Spinal cord (tissue), 9 donors: ENCODE measurements at regions not wholly inside any gene's neighbourhood (a gene's known extent, or its start where the extent isn't known, plus 50 kb on each side); places are given as distances from the start of the nearest gene placed in this dataset.
"Not testable (repeated sequence)": the region's sequence is repeated elsewhere in the genome, so short reads cannot be mapped to it uniquely, and the experiment has no call there.

Experiments
- DNase-seq, 6 donors: peaks; one replicate each; pipeline versions ENCODE4 v3.0.0 to v3.0.0-alpha.2; 2013 to 2015; ENCODE audit warnings: low spot score in 6 of 6, low read depth in 4 of 6
- H3K27ac ChIP-seq: one replicate; pipeline ENCODE4 v1.5.1; 2013; ENCODE audit warnings: low read depth, low read length, control low read depth
- H3K27me3 ChIP-seq: one replicate; pipeline ENCODE4 v1.6.1; 2013; ENCODE audit warnings: low read length; ENCODE audit not compliant: control insufficient read depth, insufficient read depth
- H3K36me3 ChIP-seq: one replicate; pipeline ENCODE4 v1.6.1; 2013; ENCODE audit warnings: low read length; ENCODE audit not compliant: control insufficient read depth, insufficient read depth
- H3K4me1 ChIP-seq: one replicate; pipeline ENCODE4 v1.6.1; 2013; ENCODE audit warnings: low read length; ENCODE audit not compliant: control insufficient read depth, insufficient read depth
- H3K4me3 ChIP-seq: one replicate; pipeline ENCODE4 v1.5.1; 2013; ENCODE audit warnings: low read depth, low read length, control low read depth
- H3K9me3 ChIP-seq: one replicate; pipeline ENCODE4 v1.6.1; 2013; ENCODE audit warnings: low read length; ENCODE audit not compliant: control insufficient read depth, insufficient read depth
- WGBS: methylation state at CpG from one replicate; pipeline ENCODE4 v1.1.5; 2013; ENCODE audit warnings: missing lambda C conversion rate; ENCODE audit not compliant: insufficient coverage; 5-methylcytosine and 5-hydroxymethylcytosine counted together
- donor health status: healthy.

GRCh38 chr5:42259914-42260313 is 163.3 kb upstream of the GHR start:
- H3K36me3 ChIP-seq, H3K4me3 ChIP-seq, H3K4me1 ChIP-seq, H3K9me3 ChIP-seq, DNase-seq, H3K27ac ChIP-seq, H3K27me3 ChIP-seq: not testable (repeated sequence)
- 95% methylated on average over 11 of the region's 12 CpGs for whole genome bisulfite sequencing

- H3K36me3 ChIP-seq = no peaks in the 10 kb centered on the region
- DNase-seq = no peak
- H3K4me1 ChIP-seq = no peaks in the 10 kb centered on the region
- H3K4me3 ChIP-seq = no peak overlapping the region
- H3K9me3 ChIP-seq = no peaks in the 10 kb centered on the region
- no peaks in the 10 kb centered on the region for H3K27me3 ChIP-seq
- no peak overlapping the region for H3K27ac ChIP-seq
Measured at GRCh38 chr5:42267091-42267490, 156.1 kb upstream of the GHR start.

GRCh38 chr5:42268170-42268569 is 155.1 kb upstream of the GHR start:
- 100% methylated on average over 1 of the region's 1 CpG for WGBS
- H3K27me3 ChIP-seq, H3K27ac ChIP-seq, H3K36me3 ChIP-seq, DNase-seq, H3K9me3 ChIP-seq, H3K4me3 ChIP-seq, H3K4me1 ChIP-seq: not testable (repeated sequence)

- Histone ChIP-seq H3K27ac (no peak overlapping the region), H3K27me3 (no peaks in the 10 kb centered on the region), H3K36me3 (no peaks in the 10 kb centered on the region), H3K4me3 (no peak overlapping the region), H3K4me1 (no peaks in the 10 kb centered on the region), H3K9me3 (no peaks in the 10 kb centered on the region)
- DNase-seq = no peak
- WGBS = no CpG with 5 or more reads among the region's 2 CpGs
Measured at GRCh38 chr5:42268630-42269029, 154.6 kb upstream of the GHR start.

- 14% methylated on average over 1 of the region's 2 CpGs for WGBS
Measured at GRCh38 chr5:42270771-42271170, 152.5 kb upstream of the GHR start.

GRCh38 chr5:42274913-42275312 is 148.3 kb upstream of the GHR start:
- no peak for DNase-seq
- Histone ChIP-seq H3K27ac (no peak overlapping the region), H3K9me3 (no peaks in the 10 kb centered on the region), H3K27me3 (no peaks in the 10 kb centered on the region), H3K4me1 (no peaks in the 10 kb centered on the region), H3K4me3 (no peak overlapping the region), H3K36me3 (no peaks in the 10 kb centered on the region)
- 17% methylated on average over 1 of the region's 1 CpG for WGBS

More at GRCh38 chr5:42270771-42271170, 152.5 kb upstream of the GHR start:
- Histone ChIP-seq H3K4me1 (no peaks in the 10 kb centered on the region), H3K4me3 (no peak overlapping the region), H3K9me3 (no peaks in the 10 kb centered on the region), H3K36me3 (no peaks in the 10 kb centered on the region), H3K27ac (no peak overlapping the region), H3K27me3 (no peaks in the 10 kb centered on the region)
- DNase-seq = peak in 2 of 6 donors; percentile 37 to 42

- Histone ChIP-seq H3K4me3 (no peak overlapping the region), H3K36me3 (no peaks in the 10 kb centered on the region), H3K27ac (no peak overlapping the region), H3K27me3 (no peaks in the 10 kb centered on the region), H3K9me3 (no peaks in the 10 kb centered on the region), H3K4me1 (no peaks in the 10 kb centered on the region)
- WGBS = 79% methylated on average over 2 of the region's 2 CpGs
- no peak for DNase-seq
Measured at GRCh38 chr5:42277293-42277692, 145.9 kb upstream of the GHR start.

- Histone ChIP-seq H3K36me3 (no peaks in the 10 kb centered on the region), H3K27ac (no peak overlapping the region), H3K9me3 (no peaks in the 10 kb centered on the region), H3K4me1 (no peaks in the 10 kb centered on the region), H3K27me3 (no peaks in the 10 kb centered on the region), H3K4me3 (no peak overlapping the region)
- DNase-seq = peak in 1 of 6 donors; percentile 55
Measured at GRCh38 chr5:42284584-42284983, 138.7 kb upstream of the GHR start.

- Histone ChIP-seq H3K27ac (no peak overlapping the region), H3K36me3 (no peaks in the 10 kb centered on the region), H3K9me3 (no peaks in the 10 kb centered on the region), H3K4me3 (no peak overlapping the region), H3K4me1 (no peaks in the 10 kb centered on the region), H3K27me3 (no peaks in the 10 kb centered on the region)
- peak in 2 of 6 donors; percentile 29 to 72 for DNase-seq
- WGBS = no CpG with 5 or more reads among the region's 2 CpGs
Measured at GRCh38 chr5:42285230-42285629, 138.0 kb upstream of the GHR start.

- peaks cover 3% of the 10 kb centered on the region for H3K9me3 ChIP-seq
- no peaks in the 10 kb centered on the region for H3K27me3 ChIP-seq
- H3K36me3 ChIP-seq = no peaks in the 10 kb centered on the region
- DNase-seq = peak in 1 of 6 donors; percentile 58
- no peak overlapping the region for H3K27ac ChIP-seq
- H3K4me1 ChIP-seq = no peaks in the 10 kb centered on the region
- WGBS = no CpG with 5 or more reads among the region's 2 CpGs
- H3K4me3 ChIP-seq = no peak overlapping the region
Measured at GRCh38 chr5:42300496-42300895, 122.7 kb upstream of the GHR start.
